NCI-H1092 (cell line): ENCODE measurements at regions not wholly inside any gene's neighbourhood (a gene's known extent, or its start where the extent isn't known, plus 50 kb on each side); places are given as distances from the start of the nearest gene placed in this dataset.

Experiments used
- DNase-seq: peaks from one replicate; lab custom pipeline; 2025; lab: John Stamatoyannopoulos, UW

GRCh38 chr3:30331519-30331918 lies 274.9 kb upstream of the TGFBR2 start:
- DNase-seq: no peak

- no peak for DNase-seq
These were observed 274.0 kb upstream of the TGFBR2 start for GRCh38 chr3:30332196-30333021.

GRCh38 chr3:30333143-30333542 lies 273.3 kb upstream of the TGFBR2 start:
- no peak for DNase-seq

- DNase-seq: no peak
These were observed 272.5 kb upstream of the TGFBR2 start for GRCh38 chr3:30333903-30334302.

- DNase-seq: no peak
These were observed 265.9 kb upstream of the TGFBR2 start for GRCh38 chr3:30340500-30340899.

- DNase-seq: no peak
These were observed 265.3 kb upstream of the TGFBR2 start for GRCh38 chr3:30341079-30341478.

- DNase-seq: no peak
These were observed 264.6 kb upstream of the TGFBR2 start for GRCh38 chr3:30341851-30342250.

GRCh38 chr3:30342318-30343060 lies 263.9 kb upstream of the TGFBR2 start:
- no peak for DNase-seq

GRCh38 chr3:30343067-30343831 lies 263.2 kb upstream of the TGFBR2 start:
- DNase-seq: no peak

GRCh38 chr3:30343861-30344260 lies 262.5 kb upstream of the TGFBR2 start:
- DNase-seq: no peak

GRCh38 chr3:30344288-30344687 lies 262.1 kb upstream of the TGFBR2 start:
- DNase-seq: peak; percentile 52

GRCh38 chr3:30346933-30347320 lies 259.5 kb upstream of the TGFBR2 start:
- no peak for DNase-seq

GRCh38 chr3:30347679-30348216 lies 258.7 kb upstream of the TGFBR2 start:
- no peak for DNase-seq

- no peak for DNase-seq
These were observed 256.9 kb upstream of the TGFBR2 start for GRCh38 chr3:30349507-30349906.

GRCh38 chr3:30350011-30350410 lies 256.4 kb upstream of the TGFBR2 start:
- no peak for DNase-seq

GRCh38 chr3:30350901-30351300 lies 255.5 kb upstream of the TGFBR2 start:
- no peak for DNase-seq

GRCh38 chr3:30352410-30353318 lies 253.7 kb upstream of the TGFBR2 start:
- no peak for DNase-seq

- no peak for DNase-seq
These were observed 252.5 kb upstream of the TGFBR2 start for GRCh38 chr3:30353711-30354467.

- no peak for DNase-seq
These were observed 251.9 kb upstream of the TGFBR2 start for GRCh38 chr3:30354513-30354912.

GRCh38 chr3:30354972-30355371 lies 251.4 kb upstream of the TGFBR2 start:
- DNase-seq: peak; percentile 72

GRCh38 chr3:30355622-30356021 lies 250.8 kb upstream of the TGFBR2 start:
- DNase-seq: no peak
